Lower leg skin (tissue), 3 donors: ENCODE measurements at regions not wholly inside any gene's neighbourhood (a gene's known extent, or its start where the extent isn't known, plus 50 kb on each side); places are given as distances from the start of the nearest gene placed in this dataset.

Source experiments
- POLR2A ChIP-seq, 2 donors: fragments of 450-650 bp; IDR thresholded peaks; one replicate each; pipeline ENCODE4 v1.6.1; 2016 to 2017; ENCODE audit warnings: antibody characterized with exemption in 2 of 2, mild to moderate bottlenecking in 1 of 2, moderate library complexity in 1 of 2
- TF ChIP-seq, protein P1 (sequence below), 3 donors: fragments of 450-650 bp; IDR thresholded peaks; one replicate each; pipeline ENCODE4 v1.5.1; 2016; ENCODE audit warnings: antibody characterized with exemption in 3 of 3, mild to moderate bottlenecking in 3 of 3, moderate library complexity in 2 of 3

DNA sequence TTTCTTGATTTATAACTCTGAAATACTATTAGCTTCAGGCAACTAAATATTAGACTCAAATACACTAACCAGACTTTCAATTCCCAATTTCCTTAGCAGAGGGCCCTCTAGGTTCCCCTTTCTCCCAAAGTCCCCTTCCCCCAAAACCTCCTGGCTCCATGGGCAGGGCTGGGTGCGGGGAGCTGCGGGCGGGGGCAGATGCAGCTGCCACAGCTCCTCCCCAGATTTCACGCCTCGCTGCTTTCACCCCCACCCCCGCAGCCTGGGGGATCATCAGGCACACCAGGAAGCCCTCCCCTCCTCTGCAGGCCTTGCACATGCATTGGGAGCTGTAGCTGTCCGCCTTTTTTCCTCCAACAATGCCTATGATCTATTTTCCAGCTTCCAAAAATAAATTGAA, 82.8 kb upstream of the SPATA31C2 start:
- TF ChIP-seq POLR2A (IDR thresholded peaks at IDR 0.05), result no peak
- TF ChIP-seq, protein P1, sequence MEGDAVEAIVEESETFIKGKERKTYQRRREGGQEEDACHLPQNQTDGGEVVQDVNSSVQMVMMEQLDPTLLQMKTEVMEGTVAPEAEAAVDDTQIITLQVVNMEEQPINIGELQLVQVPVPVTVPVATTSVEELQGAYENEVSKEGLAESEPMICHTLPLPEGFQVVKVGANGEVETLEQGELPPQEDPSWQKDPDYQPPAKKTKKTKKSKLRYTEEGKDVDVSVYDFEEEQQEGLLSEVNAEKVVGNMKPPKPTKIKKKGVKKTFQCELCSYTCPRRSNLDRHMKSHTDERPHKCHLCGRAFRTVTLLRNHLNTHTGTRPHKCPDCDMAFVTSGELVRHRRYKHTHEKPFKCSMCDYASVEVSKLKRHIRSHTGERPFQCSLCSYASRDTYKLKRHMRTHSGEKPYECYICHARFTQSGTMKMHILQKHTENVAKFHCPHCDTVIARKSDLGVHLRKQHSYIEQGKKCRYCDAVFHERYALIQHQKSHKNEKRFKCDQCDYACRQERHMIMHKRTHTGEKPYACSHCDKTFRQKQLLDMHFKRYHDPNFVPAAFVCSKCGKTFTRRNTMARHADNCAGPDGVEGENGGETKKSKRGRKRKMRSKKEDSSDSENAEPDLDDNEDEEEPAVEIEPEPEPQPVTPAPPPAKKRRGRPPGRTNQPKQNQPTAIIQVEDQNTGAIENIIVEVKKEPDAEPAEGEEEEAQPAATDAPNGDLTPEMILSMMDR (IDR thresholded peaks at IDR 0.05), result no peak
